ENCODE measurements at regions not wholly inside any gene's neighbourhood (a gene's known extent, or its start where the extent isn't known, plus 50 kb on each side); places are given as distances from the start of the nearest gene placed in this dataset.

DNA sequence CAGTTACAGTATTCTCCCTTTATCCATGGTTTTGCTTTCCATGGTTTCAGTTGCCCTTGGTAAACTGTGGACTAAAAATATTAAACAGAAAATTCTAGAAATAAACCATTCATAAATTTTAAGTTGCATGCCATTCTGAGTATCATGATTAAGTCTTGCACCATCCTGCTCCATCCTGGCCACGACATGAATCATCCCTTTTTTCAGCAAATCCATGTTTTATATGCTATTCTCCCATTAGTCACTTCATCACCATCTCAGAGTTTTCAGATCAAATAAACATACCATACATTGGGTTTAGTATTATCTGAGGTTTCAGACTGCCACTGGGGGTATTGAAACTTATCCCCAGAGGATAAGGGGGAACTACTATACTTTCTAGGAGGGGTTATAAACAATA lies 234.4 kb upstream of the ATP10B start:
- TF ChIP-seq, protein P1, sequence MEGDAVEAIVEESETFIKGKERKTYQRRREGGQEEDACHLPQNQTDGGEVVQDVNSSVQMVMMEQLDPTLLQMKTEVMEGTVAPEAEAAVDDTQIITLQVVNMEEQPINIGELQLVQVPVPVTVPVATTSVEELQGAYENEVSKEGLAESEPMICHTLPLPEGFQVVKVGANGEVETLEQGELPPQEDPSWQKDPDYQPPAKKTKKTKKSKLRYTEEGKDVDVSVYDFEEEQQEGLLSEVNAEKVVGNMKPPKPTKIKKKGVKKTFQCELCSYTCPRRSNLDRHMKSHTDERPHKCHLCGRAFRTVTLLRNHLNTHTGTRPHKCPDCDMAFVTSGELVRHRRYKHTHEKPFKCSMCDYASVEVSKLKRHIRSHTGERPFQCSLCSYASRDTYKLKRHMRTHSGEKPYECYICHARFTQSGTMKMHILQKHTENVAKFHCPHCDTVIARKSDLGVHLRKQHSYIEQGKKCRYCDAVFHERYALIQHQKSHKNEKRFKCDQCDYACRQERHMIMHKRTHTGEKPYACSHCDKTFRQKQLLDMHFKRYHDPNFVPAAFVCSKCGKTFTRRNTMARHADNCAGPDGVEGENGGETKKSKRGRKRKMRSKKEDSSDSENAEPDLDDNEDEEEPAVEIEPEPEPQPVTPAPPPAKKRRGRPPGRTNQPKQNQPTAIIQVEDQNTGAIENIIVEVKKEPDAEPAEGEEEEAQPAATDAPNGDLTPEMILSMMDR (optimal IDR thresholded peaks at IDR 0.05 in 1 of 3, IDR thresholded peaks at IDR 0.05 in 1 of 3, conservative IDR thresholded peaks at IDR 0.05 in 1 of 3; ENCODE audit: extremely low read depth in 1 of 3, insufficient read depth in 2 of 3, low read length in 3 of 3), result no peak
- TF ChIP-seq EZH2 (IDR thresholded peaks at IDR 0.05; ENCODE audit: low read length), result no peak

All from keratinocyte (primary cell).